H9 (cell line): ENCODE measurements at regions not wholly inside any gene's neighbourhood (a gene's known extent, or its start where the extent isn't known, plus 50 kb on each side); places are given as distances from the start of the nearest gene placed in this dataset.

Source experiments
- DNase-seq: peaks from one replicate; pipeline ENCODE4 v3.0.0-alpha.2; 2017
- H2AFZ ChIP-seq: one replicate; pipeline ENCODE4 v1.6.1; 2013; ENCODE audit warnings: mild to moderate bottlenecking, low read length, control low read depth, moderate library complexity
- H2AK5ac ChIP-seq: 2 replicates; pipeline ENCODE4 v1.6.1; 2013; ENCODE audit warnings: low read length, control low read depth, mixed read lengths; ENCODE audit not compliant: insufficient read length
- H2BK120ac ChIP-seq: one replicate; pipeline ENCODE4 v1.6.1; 2013; ENCODE audit warnings: low read depth, mild to moderate bottlenecking, low read length, control low read depth, inconsistent platforms; ENCODE audit not compliant: poor library complexity, severe bottlenecking
- H2BK12ac ChIP-seq: 2 replicates; pipeline ENCODE4 v1.6.1; 2013; ENCODE audit warnings: low read length, control low read depth, mixed read lengths, low read depth; ENCODE audit not compliant: insufficient read length
- H2BK15ac ChIP-seq: 2 replicates; pipeline ENCODE4 v1.6.1; 2013; ENCODE audit warnings: low read depth, low read length, control low read depth
- H2BK20ac ChIP-seq: one replicate; pipeline ENCODE4 v1.6.1; 2013; ENCODE audit warnings: low read depth, mild to moderate bottlenecking, low read length, control low read depth, inconsistent platforms; ENCODE audit not compliant: poor library complexity, severe bottlenecking
- H2BK5ac ChIP-seq: 2 replicates; pipeline ENCODE4 v1.6.1; 2013; ENCODE audit warnings: low read length, control low read depth, mixed read lengths; ENCODE audit not compliant: insufficient read length
- H3K14ac ChIP-seq: 2 replicates; pipeline ENCODE4 v1.6.1; 2013; ENCODE audit warnings: low read length, control low read depth; ENCODE audit not compliant: insufficient read depth
- H3K18ac ChIP-seq: 2 replicates; pipeline ENCODE4 v1.6.1; 2013; ENCODE audit warnings: low read depth, mild to moderate bottlenecking, mixed read lengths, low read length, control low read depth; ENCODE audit not compliant: insufficient read length
- H3K23ac ChIP-seq: 2 replicates; pipeline ENCODE4 v1.6.1; 2013; ENCODE audit warnings: low read length, control low read depth, mixed read lengths, low read depth; ENCODE audit not compliant: insufficient read length
- H3K23me2 ChIP-seq: 2 replicates; pipeline ENCODE4 v1.6.1; 2013; ENCODE audit warnings: low read depth, mild to moderate bottlenecking, mixed read lengths, low read length, control low read depth; ENCODE audit not compliant: insufficient read length, poor library complexity, severe bottlenecking
- H3K27ac ChIP-seq: 2 replicates; pipeline ENCODE4 v1.5.1; 2013; ENCODE audit warnings: low read length, control low read depth, mixed read lengths, low read depth; ENCODE audit not compliant: insufficient read length
- H3K27me3 ChIP-seq: 2 replicates; pipeline ENCODE4 v1.6.1; 2013; ENCODE audit warnings: low read length, control low read depth, inconsistent platforms; ENCODE audit not compliant: insufficient read depth
- H3K4ac ChIP-seq: 2 replicates; pipeline ENCODE4 v1.6.1; 2013; ENCODE audit warnings: low read depth, mild to moderate bottlenecking, control low read depth, inconsistent platforms, low read length, moderate library complexity
- H3K4me1 ChIP-seq: 2 replicates; pipeline ENCODE4 v1.6.1; 2013; ENCODE audit warnings: low read length, control low read depth, inconsistent platforms; ENCODE audit not compliant: insufficient read depth
- H3K4me2 ChIP-seq: 2 replicates; pipeline ENCODE4 v1.6.1; 2013; ENCODE audit warnings: low read length, control low read depth, mixed read lengths; ENCODE audit not compliant: insufficient read length, insufficient read depth
- H3K56ac ChIP-seq: 2 replicates; pipeline ENCODE4 v1.6.1; 2013; ENCODE audit warnings: low read depth, mild to moderate bottlenecking, mixed read lengths, low read length, control low read depth; ENCODE audit not compliant: insufficient read length
- H3K79me1 ChIP-seq: 2 replicates; pipeline ENCODE4 v1.6.1; 2013; ENCODE audit warnings: low read depth, mild to moderate bottlenecking, moderate library complexity, low read length, control low read depth, inconsistent platforms; ENCODE audit not compliant: insufficient read depth, poor library complexity, severe bottlenecking
- H3K79me2 ChIP-seq: 2 replicates; pipeline ENCODE4 v1.6.1; 2013; ENCODE audit warnings: low read length, control low read depth, inconsistent platforms; ENCODE audit not compliant: insufficient read depth
- H3K9ac ChIP-seq: 2 replicates; pipeline ENCODE4 v1.6.1; 2013; ENCODE audit warnings: low read length, control low read depth, mixed read lengths; ENCODE audit not compliant: insufficient read length; ENCODE audit errors: extremely low read depth
- H3K9me3 ChIP-seq: one replicate; pipeline ENCODE4 v1.6.1; 2013; ENCODE audit warnings: low read depth, low read length, inconsistent platforms; ENCODE audit not compliant: control insufficient read depth
- H3T11ph ChIP-seq: one replicate; pipeline ENCODE4 v1.6.1; 2013; ENCODE audit warnings: mild to moderate bottlenecking, low read length, control low read depth, inconsistent platforms
- H4K20me1 ChIP-seq: one replicate; pipeline ENCODE4 v1.6.1; 2013; ENCODE audit not compliant: control insufficient read depth, insufficient read length, insufficient read depth
- H4K5ac ChIP-seq: 2 replicates; pipeline ENCODE4 v1.6.1; 2013; ENCODE audit warnings: low read depth, mild to moderate bottlenecking, mixed read lengths, low read length, control low read depth; ENCODE audit not compliant: insufficient read length
- H4K8ac ChIP-seq: replicated peaks from 2 replicates; pipeline ENCODE4 v1.6.1; 2013; ENCODE audit warnings: low read length, control low read depth, mixed read lengths, low read depth; ENCODE audit not compliant: insufficient read length
- H4K91ac ChIP-seq: 2 replicates; pipeline ENCODE4 v1.6.1; 2013; ENCODE audit warnings: low read depth, mild to moderate bottlenecking, moderate library complexity, mixed read lengths, low read length, control low read depth; ENCODE audit not compliant: insufficient read length
- H3K27ac Mint-ChIP-seq, 3 experiments: 2 replicates in 2 of 3; 3 replicates in 1 of 3; pipeline ENCODE4 v1.8.0; 2020 to 2021; ENCODE audit warnings: mixed read lengths in 3 of 3, mild to moderate bottlenecking in 1 of 3, moderate library complexity in 1 of 3
- H3K27me3 Mint-ChIP-seq: 2 replicates; pipeline ENCODE4 v1.8.0; 2021; ENCODE audit warnings: low read depth, mild to moderate bottlenecking, moderate library complexity, mixed read lengths
- H3K36me3 Mint-ChIP-seq, 3 experiments: 2 replicates in 2 of 3; 3 replicates in 1 of 3; pipeline ENCODE4 v1.8.0; 2020 to 2021; ENCODE audit warnings: low read depth in 3 of 3, mixed read lengths in 3 of 3; ENCODE audit not compliant: insufficient read depth in 1 of 3
- H3K4me1 Mint-ChIP-seq, 2 experiments: 2 replicates each; pipeline ENCODE4 v1.8.0; 2020; ENCODE audit warnings: mixed read lengths in 2 of 2
- H3K4me3 Mint-ChIP-seq, 2 experiments: 2 replicates in 1 of 2; 3 replicates in 1 of 2; pipeline ENCODE4 v1.8.0; 2020 to 2021; ENCODE audit warnings: mild to moderate bottlenecking in 2 of 2, mixed read lengths in 2 of 2, moderate library complexity in 1 of 2
- H3K9me3 Mint-ChIP-seq, 2 experiments: 2 replicates in 1 of 2; 3 replicates in 1 of 2; pipeline ENCODE4 v1.8.0; 2020; ENCODE audit warnings: mild to moderate bottlenecking in 2 of 2, mixed read lengths in 2 of 2, moderate library complexity in 1 of 2
- CTCF ChIP-seq: fragments of 200-600 bp; sonication (generic); conservative IDR thresholded peaks from 3 replicates; pipeline ENCODE4 v1.8.0; 2021; ENCODE audit warnings: antibody characterized with exemption, mild to moderate bottlenecking
- WGBS: extraction: QIAGEN DNeasy Blood & Tissue Kit; methylation state at CpG from one replicate; pipeline ENCODE4 v1.1.7; 2013; ENCODE audit warnings: missing lambda C conversion rate, low lambda C conversion rate, mixed read lengths; ENCODE audit not compliant: insufficient read length; ENCODE audit errors: extremely low coverage; 5-methylcytosine and 5-hydroxymethylcytosine counted together

GRCh38 chr9:105117234-105117633 is 127.2 kb upstream of the SLC44A1 start:
- no peak for DNase-seq
- no peak overlapping the region for H3T11ph ChIP-seq
- WGBS, result no CpG with 5 or more reads among the region's 2 CpGs
- no peaks in the 10 kb centered on the region for H3K9me3 ChIP-seq
- Mint-ChIP-seq H3K27ac (no peak overlapping the region), H3K36me3 (peaks cover 0 to 15% (median 3%) of the 10 kb centered on the region in 3 experiments; a peak in 5 of 7 replicates), H3K4me3 (no peak overlapping the region), H3K4me1 (peaks cover 16 to 19% of the 10 kb centered on the region in 2 experiments), H3K27me3 (peaks cover 4% of the 10 kb centered on the region), H3K9me3 (peaks cover 10 to 11% of the 10 kb centered on the region in 2 experiments)
- H3K23me2 ChIP-seq, result no peaks in the 10 kb centered on the region
- H4K5ac ChIP-seq, result no peak overlapping the region
- no peak overlapping the region for H2AK5ac ChIP-seq
- no peaks in the 10 kb centered on the region for H4K20me1 ChIP-seq
- H2BK20ac ChIP-seq, result no peak overlapping the region
- no peak overlapping the region for H3K4ac ChIP-seq
- no peak overlapping the region for H2BK120ac ChIP-seq
- H2AFZ ChIP-seq, result no peak overlapping the region
- no peak overlapping the region for H3K56ac ChIP-seq
- no peak overlapping the region for H4K91ac ChIP-seq
- no peaks in the 10 kb centered on the region for H3K27me3 ChIP-seq
- TF ChIP-seq CTCF, result no peak
- H3K79me1 ChIP-seq, result no peaks in the 10 kb centered on the region
- H3K27ac ChIP-seq, result no peak overlapping the region
- H2BK12ac ChIP-seq, result no peak overlapping the region
- no peak overlapping the region for H3K18ac ChIP-seq
- H3K23ac ChIP-seq, result no peak overlapping the region
- no peaks in the 10 kb centered on the region for H3K79me2 ChIP-seq
- H3K4me2 ChIP-seq, result no peak overlapping the region
- no peak overlapping the region for H4K8ac ChIP-seq
- no peak overlapping the region for H3K9ac ChIP-seq
- peaks cover 5% of the 10 kb centered on the region; the same call in 1 of the 2 replicates for H3K4me1 ChIP-seq
- no peak overlapping the region for H2BK5ac ChIP-seq
- no peak overlapping the region for H2BK15ac ChIP-seq
- H3K14ac ChIP-seq, result no peak overlapping the region
